PC-9 (cell line): ENCODE measurements at regions not wholly inside any gene's neighbourhood (a gene's known extent, or its start where the extent isn't known, plus 50 kb on each side); places are given as distances from the start of the nearest gene placed in this dataset.

ENCODE experiments used
- EZH2 ChIP-seq: fragments of 200-600 bp; sonication (generic); IDR thresholded peaks from 2 replicates; pipeline ENCODE4 v1.8.0; 2017; ENCODE audit warnings: antibody characterized with exemption, low read depth
- TF ChIP-seq, protein P1 (sequence below): fragments of 200-600 bp; sonication (generic); conservative IDR thresholded peaks from 2 replicates; pipeline ENCODE4 v1.6.1; 2017; ENCODE audit warnings: mixed run types, antibody characterized with exemption, mild to moderate bottlenecking, moderate library complexity

- TF ChIP-seq, protein P1, sequence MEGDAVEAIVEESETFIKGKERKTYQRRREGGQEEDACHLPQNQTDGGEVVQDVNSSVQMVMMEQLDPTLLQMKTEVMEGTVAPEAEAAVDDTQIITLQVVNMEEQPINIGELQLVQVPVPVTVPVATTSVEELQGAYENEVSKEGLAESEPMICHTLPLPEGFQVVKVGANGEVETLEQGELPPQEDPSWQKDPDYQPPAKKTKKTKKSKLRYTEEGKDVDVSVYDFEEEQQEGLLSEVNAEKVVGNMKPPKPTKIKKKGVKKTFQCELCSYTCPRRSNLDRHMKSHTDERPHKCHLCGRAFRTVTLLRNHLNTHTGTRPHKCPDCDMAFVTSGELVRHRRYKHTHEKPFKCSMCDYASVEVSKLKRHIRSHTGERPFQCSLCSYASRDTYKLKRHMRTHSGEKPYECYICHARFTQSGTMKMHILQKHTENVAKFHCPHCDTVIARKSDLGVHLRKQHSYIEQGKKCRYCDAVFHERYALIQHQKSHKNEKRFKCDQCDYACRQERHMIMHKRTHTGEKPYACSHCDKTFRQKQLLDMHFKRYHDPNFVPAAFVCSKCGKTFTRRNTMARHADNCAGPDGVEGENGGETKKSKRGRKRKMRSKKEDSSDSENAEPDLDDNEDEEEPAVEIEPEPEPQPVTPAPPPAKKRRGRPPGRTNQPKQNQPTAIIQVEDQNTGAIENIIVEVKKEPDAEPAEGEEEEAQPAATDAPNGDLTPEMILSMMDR = no peak
- no peak for TF ChIP-seq EZH2
Observed at GRCh38 chr9:88746029-88746742, 211.2 kb downstream of the NXNL2 start.
